GM12875 (cell line): ENCODE measurements at regions not wholly inside any gene's neighbourhood (a gene's known extent, or its start where the extent isn't known, plus 50 kb on each side); places are given as distances from the start of the nearest gene placed in this dataset.

Experiments
- H3K4me3 ChIP-seq: one replicate; pipeline ENCODE4 v1.5.1; 2011; ENCODE audit warnings: low read depth, low read length, control low read depth
- CTCF ChIP-seq: IDR thresholded peaks from 2 replicates; pipeline ENCODE4 v1.5.1; 2011; ENCODE audit warnings: low read depth, mild to moderate bottlenecking, control low read depth, inconsistent platforms, low read length, moderate library complexity, borderline replicate concordance; ENCODE audit not compliant: insufficient read depth

DNA sequence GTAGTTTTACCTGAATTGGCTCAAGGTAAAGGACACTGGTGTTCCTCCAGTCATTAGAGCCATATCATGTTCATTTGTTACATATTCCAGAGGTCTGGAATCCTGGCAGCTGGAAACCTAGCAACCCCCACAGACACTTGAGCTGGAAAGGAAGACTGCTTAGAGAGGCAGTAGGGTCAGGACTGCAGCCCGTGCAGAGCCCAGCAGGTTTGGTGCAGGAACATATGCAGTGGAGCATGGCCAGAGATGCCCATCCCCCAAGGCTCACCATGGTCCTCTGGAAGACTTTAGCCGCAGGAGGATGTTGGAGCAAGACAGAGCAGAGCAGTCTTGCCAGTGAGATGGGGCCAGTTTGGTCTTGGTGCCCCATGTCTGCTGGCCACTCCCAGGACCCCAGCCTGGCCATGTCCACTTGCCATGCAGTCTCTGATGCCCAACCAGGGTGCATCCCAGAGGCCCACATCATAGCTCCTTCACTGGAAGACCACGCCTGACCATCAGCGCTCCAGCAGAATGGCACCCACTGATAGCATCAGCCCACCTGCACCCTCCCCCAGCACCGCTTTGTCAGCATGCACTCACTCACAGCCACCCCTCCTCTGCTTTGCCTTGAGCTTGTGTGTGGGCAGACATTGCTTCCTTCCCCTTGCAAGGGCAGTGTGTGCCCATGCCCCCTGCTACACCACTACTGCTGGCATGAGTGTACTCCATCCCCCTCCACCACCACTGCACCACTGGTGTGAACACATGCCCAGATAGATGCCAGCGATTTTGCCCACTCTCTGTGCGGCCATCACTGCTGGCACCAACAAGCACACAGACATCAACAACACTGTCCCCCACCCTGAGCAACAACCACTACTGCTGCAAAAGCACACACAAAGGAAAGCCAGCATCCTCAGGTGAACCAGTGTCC, 190.3 kb upstream of the SPOCK3 start:
- TF ChIP-seq CTCF: no peak

GRCh38 chr4:167428156-167428555, 193.9 kb upstream of the SPOCK3 start:
- no peak overlapping the region for H3K4me3 ChIP-seq
- no peak for TF ChIP-seq CTCF

More for the DNA sequence above, 190.3 kb upstream of the SPOCK3 start:
- H3K4me3 ChIP-seq: no peak overlapping the region

DNA sequence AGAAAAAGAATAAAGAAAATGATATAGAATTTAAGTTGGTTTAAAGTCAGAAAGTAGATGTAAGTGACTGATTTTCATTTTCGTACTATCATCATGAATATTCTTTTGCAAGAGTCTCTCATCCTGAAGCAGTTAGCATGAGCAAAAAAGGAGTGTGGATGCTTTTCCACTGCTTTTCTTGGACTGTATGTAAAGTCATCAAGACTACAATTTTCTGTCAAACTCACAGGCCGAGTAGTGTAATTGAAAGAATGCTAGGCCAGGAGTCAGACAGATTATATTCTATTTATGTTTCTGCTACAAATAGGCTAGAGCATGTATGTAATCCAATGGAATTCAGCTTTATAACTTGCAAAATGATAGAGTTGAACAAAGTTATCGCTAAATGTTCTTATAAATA, 197.1 kb upstream of the SPOCK3 start:
- no peak for TF ChIP-seq CTCF
- no peak overlapping the region for H3K4me3 ChIP-seq

- no peak for TF ChIP-seq CTCF
- H3K4me3 ChIP-seq: no peak overlapping the region
These were observed 201.5 kb upstream of the SPOCK3 start for GRCh38 chr4:167435786-167436185.

DNA sequence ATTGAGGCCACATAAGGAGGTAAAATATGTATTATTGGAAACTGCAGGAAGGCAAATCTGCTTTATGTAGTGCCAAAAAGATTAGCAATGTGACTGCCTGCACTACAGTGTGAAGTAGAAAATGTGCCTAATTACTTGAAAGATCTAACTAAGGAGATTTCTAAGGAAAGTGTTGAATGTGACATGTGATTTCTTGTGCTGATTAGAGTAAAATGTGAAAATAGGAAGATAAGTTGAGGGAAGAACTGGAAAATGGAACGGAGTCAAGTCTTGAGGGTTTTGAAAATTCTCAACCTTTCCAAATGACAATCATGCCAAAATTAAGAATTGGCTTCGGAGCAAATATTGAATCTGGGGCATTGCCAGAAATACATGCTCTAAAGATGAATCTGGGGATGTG, 209.5 kb upstream of the SPOCK3 start:
- TF ChIP-seq CTCF: no peak
- no peak overlapping the region for H3K4me3 ChIP-seq

- no peak for TF ChIP-seq CTCF
- H3K4me3 ChIP-seq: no peak overlapping the region
These were observed 218.7 kb upstream of the SPOCK3 start for GRCh38 chr4:167452922-167453430.

DNA sequence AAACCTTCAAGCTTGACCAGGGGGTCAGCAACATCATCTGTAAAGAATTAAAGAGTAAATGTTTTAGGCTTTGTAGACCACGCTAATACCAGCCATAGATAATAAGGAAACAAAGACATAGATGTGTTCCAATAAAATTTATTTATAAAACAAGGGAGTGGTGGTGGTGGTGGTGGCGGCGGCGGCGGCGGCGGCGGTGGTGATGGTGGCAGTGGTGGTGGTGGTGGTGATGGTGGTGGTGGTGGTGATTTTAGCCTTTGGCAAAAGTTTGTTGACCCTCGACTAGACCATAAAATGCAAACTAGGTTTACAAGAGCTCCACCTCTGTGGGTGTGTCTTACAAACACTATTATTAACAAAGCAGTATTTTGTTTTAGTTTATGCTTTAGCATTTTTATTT, 222.3 kb upstream of the SPOCK3 start:
- H3K4me3 ChIP-seq: no peak overlapping the region
- TF ChIP-seq CTCF: no peak
